ENCODE measurements at regions not wholly inside any gene's neighbourhood (a gene's known extent, or its start where the extent isn't known, plus 50 kb on each side); places are given as distances from the start of the nearest gene placed in this dataset.

DNA sequence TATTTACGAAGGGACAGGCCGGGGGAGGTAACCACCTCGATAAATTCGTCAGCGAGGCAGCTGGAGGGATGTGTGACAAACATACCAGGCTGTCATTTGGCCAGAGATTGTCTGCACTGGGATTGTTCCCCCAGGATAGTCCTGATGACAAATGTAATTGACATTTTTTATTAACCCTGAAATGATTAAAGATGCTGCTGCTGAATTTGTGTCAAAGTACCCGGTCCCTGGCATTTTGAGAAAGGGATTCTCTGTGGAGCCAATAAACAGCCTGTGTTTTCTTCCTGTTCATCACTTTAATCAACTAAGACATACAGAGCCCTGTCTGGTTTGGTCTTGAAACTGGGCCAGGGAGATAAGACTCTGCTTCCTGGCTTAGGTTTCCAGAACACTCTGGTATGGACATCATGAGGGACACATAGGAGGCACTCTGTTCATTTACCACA, 117.6 kb downstream of the SLC25A47 start:
- no peak for DNase-seq

- DNase-seq: no peak
These were observed 118.3 kb downstream of the SLC25A47 start for GRCh38 chr14:100441271-100441947.

- no peak for DNase-seq
These were observed 118.9 kb downstream of the SLC25A47 start for GRCh38 chr14:100442036-100442435.

- DNase-seq: no peak
These were observed 119.7 kb downstream of the SLC25A47 start for GRCh38 chr14:100442498-100443490.

DNA sequence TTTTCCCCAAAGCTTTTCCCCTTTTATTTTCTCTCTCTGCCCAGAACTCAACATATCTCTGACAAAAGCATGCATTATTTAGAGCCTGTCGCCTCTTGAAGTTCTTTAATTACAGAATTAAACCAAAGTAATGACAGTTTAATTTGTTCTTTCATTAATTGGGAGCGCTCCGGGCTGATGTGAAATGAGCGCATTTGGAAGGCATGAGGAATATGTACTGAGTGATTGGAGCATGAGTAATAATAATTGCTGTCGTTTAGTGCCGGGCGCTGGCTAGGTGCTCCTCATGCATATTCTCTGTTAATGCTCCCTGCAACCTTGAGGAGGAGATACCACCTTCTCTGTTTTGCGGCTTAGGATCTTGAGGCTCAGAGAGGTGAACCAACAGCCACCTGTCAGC, 120.5 kb downstream of the SLC25A47 start:
- DNase-seq: no peak

DNA sequence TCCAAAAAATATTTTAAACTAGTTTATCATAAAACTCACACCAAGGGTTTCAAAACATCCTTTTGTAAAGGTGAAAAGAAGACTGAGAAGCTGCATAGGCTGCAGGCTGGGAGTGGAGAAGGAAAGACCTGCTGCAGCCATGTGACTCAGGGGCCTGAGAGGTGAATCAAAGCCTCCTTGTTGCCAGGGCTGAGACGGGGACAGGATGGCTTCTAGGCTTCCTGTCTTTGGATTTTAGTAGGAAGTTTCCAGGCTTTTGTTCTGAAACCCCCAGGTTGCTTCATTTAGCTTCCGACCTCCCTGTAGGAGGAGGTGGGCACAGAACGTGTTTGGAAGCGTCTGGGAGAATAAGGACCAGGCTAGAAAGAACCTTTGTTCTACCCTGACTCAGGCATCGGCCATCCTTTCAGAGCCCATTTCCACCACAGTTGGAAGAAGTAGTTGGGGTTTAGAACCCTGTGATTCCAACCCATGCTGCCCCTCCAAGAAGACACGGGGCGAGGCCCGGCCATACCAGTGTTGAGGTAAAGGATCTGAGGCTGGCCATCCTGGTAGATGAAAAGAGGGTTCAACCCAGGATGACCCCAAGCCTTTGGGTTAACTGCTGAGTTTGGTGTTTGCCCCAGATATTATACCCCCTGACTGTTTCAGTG, 122.4 kb downstream of the SLC25A47 start:
- DNase-seq: no peak

DNA sequence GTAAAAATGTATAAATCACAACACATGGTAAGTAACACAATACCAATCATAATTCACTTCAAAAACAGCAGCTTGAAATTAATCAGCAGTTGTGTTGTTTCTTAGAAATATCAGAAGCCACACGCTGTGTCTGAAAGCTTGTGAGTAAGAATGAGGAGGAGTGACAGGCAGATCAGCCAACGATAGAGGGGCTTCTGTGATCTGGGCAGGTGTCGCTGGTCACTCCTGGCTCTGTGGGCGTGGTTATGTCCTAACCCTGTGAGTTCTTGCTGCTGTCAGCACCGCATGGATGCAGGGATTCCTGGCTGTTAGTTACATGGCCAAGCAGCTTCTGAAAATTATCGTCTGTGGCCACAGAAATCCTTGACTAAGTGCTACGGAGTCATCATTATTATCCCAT, 123.4 kb downstream of the SLC25A47 start:
- DNase-seq: peak; percentile 77

GRCh38 chr14:100448376-100448775, 125.2 kb downstream of the SLC25A47 start:
- no peak for DNase-seq

GRCh38 chr14:100449225-100449987, 126.3 kb downstream of the SLC25A47 start:
- DNase-seq: no peak

GRCh38 chr14:100450049-100450448, 126.9 kb downstream of the SLC25A47 start:
- DNase-seq: no peak

- no peak for DNase-seq
These were observed 127.6 kb downstream of the SLC25A47 start for GRCh38 chr14:100450736-100451135.

DNA sequence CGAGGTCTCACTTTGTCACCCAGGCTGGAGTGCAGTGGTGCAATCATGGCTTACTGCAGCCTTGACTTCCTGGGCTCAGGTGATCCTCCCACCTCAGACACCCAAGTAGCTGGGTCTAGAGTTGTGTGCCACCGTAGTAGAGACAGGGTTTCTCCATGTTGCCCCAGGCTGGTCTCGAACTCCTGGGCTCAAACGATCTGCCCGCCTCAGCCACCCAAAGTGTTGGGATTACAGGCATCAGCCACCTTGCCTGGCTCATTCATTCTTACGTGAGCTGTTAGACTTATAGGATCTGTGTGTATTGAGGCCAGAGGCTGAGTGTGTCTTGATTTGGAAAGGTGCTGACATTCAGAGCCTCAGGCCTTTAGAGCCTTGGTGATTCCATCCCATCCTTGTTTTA, 128.1 kb downstream of the SLC25A47 start:
- no peak for DNase-seq

DNA sequence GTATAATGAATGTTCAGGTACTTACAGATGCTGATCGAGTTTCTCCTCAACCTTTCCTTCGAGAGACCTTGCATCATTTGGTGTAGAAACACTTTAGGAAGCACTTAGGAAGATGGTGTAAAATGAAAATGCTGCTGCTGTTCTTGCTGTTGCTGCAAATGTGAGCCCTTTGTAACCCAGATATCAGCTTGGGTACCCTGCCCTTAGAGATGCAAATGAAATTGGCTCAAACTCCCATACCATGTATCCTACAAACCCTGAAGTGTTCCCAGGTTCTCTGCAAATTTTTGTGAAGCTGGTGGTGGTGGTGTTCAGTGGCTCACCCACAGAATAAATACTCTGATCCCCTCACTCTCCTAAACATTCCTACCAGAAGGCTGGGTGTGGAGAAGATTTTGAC, 130.8 kb downstream of the SLC25A47 start:
- DNase-seq: no peak

DNA sequence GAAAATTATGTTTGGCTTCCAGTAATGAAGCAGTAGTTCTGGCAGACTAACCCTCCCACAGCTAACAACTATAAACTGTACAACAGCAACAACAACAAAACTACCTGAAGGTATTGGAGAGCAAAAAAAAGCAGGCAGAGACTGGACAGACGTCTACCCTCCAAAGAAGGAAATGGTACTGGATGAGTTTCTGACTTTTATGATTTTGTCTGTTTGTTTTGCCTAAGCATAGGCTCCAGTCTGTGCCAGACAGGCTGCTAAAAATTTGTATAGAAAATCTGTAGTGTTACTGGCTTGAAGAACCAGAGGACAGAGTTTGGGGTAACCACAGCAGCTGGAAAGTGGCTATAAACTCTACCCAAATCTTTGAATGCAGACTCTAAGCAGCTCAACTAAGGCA, 131.3 kb downstream of the SLC25A47 start:
- DNase-seq: no peak

DNA sequence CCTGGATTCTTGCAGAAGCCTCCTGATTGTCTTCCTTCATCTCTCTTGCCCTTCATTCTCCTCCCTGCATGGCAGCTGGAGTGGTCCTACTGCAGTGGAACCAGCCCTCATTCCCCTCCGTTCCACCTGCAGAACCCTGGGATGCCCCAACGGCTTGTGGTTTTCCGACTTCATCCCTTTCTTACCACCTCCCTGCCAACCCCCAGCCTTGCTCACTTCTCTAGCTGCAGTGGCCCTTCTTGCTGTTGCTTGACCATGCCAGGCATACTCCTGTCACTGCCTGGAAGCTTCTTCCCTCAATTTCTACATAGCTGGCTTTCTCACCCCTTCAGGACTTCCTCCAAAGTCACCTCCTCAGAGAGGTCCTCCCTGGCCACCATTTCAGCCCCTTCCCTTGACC, 123.3 kb downstream of the BEGAIN start:
- DNase-seq: no peak

DNA sequence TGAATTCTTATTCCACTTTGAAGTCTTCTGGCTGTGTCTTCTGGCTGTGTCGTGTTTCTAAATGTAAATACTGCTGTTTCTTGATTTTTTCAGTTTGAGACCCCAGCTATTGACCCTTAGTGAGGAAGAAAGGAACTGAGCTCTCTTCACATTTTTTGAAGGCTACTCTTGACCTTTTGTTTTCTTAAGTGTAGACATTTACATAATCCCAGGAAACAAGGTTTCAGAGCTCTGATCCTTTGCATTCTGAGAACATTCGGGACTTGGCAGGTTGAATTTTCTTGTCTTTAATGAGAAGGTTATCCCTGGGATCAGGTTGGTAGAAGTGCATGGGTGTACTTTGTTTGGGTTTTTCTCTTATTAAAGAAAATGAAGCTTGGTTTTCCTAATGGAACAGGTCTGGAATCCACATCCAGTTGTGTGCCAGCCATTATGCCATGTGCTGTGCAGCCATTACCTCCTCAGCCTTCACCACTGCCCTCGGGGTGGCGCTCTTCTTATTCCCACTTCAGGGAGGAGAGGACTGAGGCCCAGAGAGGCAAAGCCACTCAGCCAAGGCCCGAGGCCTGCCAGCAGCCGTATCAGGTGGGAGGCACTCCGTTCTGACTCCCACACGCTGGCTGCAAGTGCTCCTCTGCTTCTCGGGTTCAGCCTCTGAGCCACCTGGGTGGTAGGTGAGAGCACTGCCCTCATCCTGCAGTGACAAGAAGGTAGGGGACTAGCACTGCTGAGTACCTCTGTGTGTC, 120.9 kb downstream of the BEGAIN start:
- no peak for DNase-seq

DNA sequence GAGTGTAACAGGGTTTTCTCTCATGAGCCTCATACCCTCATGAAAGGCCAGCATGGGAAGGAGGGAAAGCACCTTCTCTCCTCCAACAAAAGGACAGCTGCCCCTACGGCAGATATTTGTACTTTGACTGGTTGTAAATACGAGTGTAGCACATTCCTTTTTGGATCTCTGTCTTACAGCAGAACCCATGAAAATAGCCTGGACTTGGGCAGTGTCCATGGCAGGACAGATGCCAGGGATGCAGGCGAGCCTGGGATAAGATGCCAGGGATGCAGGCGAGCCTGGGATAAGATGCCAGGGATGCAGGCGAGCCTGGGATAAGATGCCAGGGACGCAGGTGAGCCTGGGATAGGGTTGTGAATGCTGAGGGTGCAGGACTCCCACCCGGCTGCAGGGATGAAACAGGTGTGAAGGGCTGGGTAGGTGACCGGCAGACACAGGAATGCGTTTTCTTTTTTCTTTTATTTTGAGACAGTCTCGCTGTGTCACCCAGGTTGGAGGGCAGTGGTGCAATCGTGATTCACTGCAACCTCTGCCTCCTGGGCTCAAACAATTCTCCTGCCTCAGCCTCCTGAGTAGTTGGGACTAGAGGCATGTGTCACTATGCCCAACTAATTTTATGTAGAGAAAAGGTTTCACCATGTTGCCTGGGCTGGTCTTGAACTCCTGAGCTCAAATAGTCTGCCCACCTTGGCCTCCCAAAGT, 120.0 kb downstream of the BEGAIN start:
- DNase-seq: no peak

DNA sequence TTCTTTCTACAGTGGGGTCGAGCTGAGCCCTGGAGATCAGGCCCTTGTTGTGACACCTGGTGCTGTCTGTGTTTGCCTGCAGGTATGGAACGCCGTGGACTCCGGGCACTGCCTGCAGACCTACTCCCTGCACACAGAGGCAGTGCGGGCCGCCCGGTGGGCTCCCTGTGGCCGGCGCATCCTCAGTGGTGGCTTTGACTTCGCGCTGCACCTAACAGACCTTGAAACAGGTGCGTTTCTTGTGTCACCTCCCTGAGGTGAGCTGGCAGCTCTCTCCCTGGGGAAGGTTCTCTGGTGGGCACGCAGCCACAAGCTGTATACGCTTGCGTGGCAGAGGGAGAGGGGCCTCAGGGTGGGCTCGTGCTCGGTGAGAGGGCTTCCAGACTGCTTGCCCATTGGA, 119.3 kb downstream of the BEGAIN start:
- DNase-seq: no peak

DNA sequence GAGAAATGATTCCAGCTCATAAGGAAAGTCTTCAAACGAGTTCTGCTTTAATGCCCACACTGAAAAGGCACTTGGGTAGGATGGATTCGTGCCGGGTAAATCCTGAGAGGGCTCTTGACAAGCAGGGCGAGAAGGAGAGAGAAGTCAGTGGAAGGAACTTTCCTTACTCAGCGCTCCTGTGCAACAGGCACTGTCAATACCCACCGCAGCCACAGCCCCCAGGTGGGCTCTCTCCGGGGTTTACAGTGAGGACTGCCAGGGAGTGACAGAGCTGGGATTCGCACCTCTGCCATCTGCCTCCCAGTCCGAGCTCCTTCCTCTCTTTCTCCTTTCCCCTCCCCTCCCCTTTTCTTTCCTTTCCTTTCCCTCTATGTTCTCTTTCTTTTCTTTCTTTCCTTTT, 118.7 kb downstream of the BEGAIN start:
- no peak for DNase-seq

- DNase-seq: no peak
These were observed 117.3 kb downstream of the BEGAIN start for GRCh38 chr14:100469632-100470522.

Measured in NCI-H510A (cell line).